Cardiac muscle cell (in vitro differentiated cells and primary cell): ENCODE measurements at regions not wholly inside any gene's neighbourhood (a gene's known extent, or its start where the extent isn't known, plus 50 kb on each side); places are given as distances from the start of the nearest gene placed in this dataset.

Source experiments
- DNase-seq, 2 donors: peaks; one replicate each; pipeline versions ENCODE4 v3.0.0 to v3.0.0-alpha.2; 2010 to 2017; ENCODE audit warnings: low read depth in 1 of 2, low spot score in 1 of 2
- H3K27ac ChIP-seq: fragments of 200-600 bp; sonication (generic); 2 replicates; pipeline ENCODE4 v1.5.1; 2016
- H3K27me3 ChIP-seq: fragments of 200-600 bp; sonication (generic); 2 replicates; pipeline ENCODE4 v1.6.0; 2016; ENCODE audit warnings: control low read depth
- H3K36me3 ChIP-seq: fragments of 200-600 bp; sonication (generic); 2 replicates; pipeline ENCODE4 v1.5.1; 2016; ENCODE audit warnings: control low read depth
- H3K4me1 ChIP-seq: fragments of 200-600 bp; sonication (generic); 2 replicates; pipeline ENCODE4 v1.8.1; 2017; ENCODE audit warnings: low read depth, mild to moderate bottlenecking, mixed run types
- H3K4me3 ChIP-seq: fragments of 200-600 bp; sonication (generic); 2 replicates; pipeline ENCODE4 v1.5.1; 2016; ENCODE audit warnings: mild to moderate bottlenecking
- H3K9me3 ChIP-seq: fragments of 200-600 bp; sonication (generic); 2 replicates; pipeline ENCODE4 v1.5.1; 2017; ENCODE audit warnings: low read depth, mild to moderate bottlenecking, control low read depth
- CTCF ChIP-seq: IDR thresholded peaks from 2 replicates; pipeline ENCODE4 v1.5.1; 2012; ENCODE audit warnings: low read depth, mild to moderate bottlenecking, low read length

DNA sequence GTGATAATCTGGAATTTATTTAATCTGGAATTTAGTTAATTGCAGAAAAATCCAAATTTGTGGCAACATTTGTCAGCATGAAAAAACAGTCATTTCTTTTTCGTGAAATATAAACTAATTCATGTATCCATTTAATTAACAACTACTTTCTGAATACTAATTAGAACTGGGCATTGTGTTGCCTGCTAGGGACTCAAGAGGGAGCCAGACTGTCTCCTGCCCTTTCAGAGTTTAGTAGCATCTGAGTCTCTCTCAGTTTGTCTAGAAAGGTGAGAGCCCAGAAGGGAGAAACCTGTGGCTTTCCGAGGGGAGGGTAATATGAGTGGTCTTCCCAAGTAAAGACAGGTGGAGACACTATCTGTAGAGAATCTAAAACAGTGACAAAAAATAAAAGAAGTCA lies 210.9 kb upstream of the HDDC2 start:
- TF ChIP-seq CTCF, result peak; percentile 28
- Histone ChIP-seq H3K27ac (no peak overlapping the region), H3K4me3 (no peak overlapping the region), H3K9me3 (no peaks in the 10 kb centered on the region), H3K27me3 (no peaks in the 10 kb centered on the region), H3K36me3 (no peaks in the 10 kb centered on the region), H3K4me1 (no peaks in the 10 kb centered on the region)
- no peak for DNase-seq

DNA sequence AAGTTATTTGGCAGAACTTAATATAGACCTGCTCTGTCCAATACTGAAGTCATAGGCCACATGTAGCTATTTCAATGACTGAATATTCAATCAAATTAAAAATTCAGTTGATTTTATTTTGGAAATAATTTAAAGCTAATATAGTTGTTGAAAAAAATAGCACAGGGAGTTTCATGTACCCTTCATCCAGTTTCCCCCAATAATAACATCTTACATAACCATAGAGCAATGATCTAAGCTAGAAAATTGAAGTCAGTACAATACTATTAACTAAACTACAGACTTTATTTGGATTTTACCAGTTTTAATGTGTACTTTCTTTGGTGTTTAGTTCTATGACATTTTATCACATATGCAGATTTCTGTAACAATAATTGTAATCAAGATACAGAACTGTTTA lies 212.2 kb upstream of the HDDC2 start:
- no peaks in the 10 kb centered on the region for H3K4me1 ChIP-seq
- H3K9me3 ChIP-seq, result no peaks in the 10 kb centered on the region
- no peak overlapping the region for H3K4me3 ChIP-seq
- H3K27ac ChIP-seq, result no peak overlapping the region
- no peaks in the 10 kb centered on the region for H3K36me3 ChIP-seq
- H3K27me3 ChIP-seq, result no peaks in the 10 kb centered on the region
- TF ChIP-seq CTCF, result no peak
- DNase-seq, result no peak

GRCh38 chr6:125516644-125517043 lies 214.9 kb upstream of the HDDC2 start:
- DNase-seq, result no peak
- Histone ChIP-seq H3K4me1 (no peaks in the 10 kb centered on the region), H3K4me3 (no peak overlapping the region), H3K27ac (no peak overlapping the region), H3K36me3 (no peaks in the 10 kb centered on the region), H3K9me3 (no peaks in the 10 kb centered on the region), H3K27me3 (no peaks in the 10 kb centered on the region)
- no peak for TF ChIP-seq CTCF

DNA sequence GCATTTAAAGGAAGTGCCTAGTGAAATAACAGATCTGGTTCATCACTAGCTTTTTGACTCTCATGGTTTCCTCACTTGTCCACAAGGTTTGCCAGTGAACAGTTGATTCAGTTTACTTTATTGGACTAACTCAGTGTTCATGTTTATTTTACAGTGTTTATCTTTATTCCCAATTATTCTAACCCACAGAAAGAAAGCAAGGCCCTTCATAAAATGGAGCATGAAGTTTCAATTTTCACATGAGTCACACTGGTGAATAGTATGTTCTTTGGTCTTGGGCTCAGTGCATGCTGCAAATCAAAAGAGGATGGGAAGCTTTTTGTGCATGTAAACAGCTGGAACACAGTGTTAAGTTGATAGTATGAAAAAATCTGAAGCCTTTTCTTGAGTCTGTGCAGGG lies 217.6 kb upstream of the HDDC2 start:
- DNase-seq, result no peak
- no peaks in the 10 kb centered on the region for H3K36me3 ChIP-seq
- peaks cover 3% of the 10 kb centered on the region for H3K4me1 ChIP-seq
- H3K9me3 ChIP-seq, result no peaks in the 10 kb centered on the region
- no peak overlapping the region for H3K27ac ChIP-seq
- TF ChIP-seq CTCF, result no peak
- no peak overlapping the region for H3K4me3 ChIP-seq
- no peaks in the 10 kb centered on the region for H3K27me3 ChIP-seq

DNA sequence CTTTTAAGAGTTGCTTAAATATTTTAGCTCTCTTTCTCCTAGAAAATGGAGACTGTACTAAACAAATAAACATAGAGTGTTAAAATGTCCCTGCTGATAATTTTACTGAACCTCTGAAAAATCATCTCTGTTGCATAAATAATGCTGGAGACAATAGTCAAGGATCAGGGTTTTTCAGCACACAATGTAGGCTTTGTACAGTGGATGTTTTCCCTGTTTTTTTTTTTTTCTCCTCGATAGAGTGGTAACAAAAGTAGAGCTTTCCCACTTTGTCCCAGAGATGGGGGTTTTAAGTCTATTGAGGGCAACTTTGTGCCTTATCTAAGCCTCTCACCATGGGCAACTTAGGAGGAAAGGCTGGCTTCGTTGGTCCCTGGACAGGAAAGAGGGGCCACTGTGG lies 222.6 kb upstream of the HDDC2 start:
- Histone ChIP-seq H3K27me3 (no peaks in the 10 kb centered on the region), H3K4me3 (no peak overlapping the region)
- TF ChIP-seq CTCF, result no peak

More for the DNA sequence above, 222.6 kb upstream of the HDDC2 start:
- Histone ChIP-seq H3K4me1 (peaks cover 28% of the 10 kb centered on the region), H3K27ac (no peak overlapping the region), H3K9me3 (no peaks in the 10 kb centered on the region), H3K36me3 (no peaks in the 10 kb centered on the region)
- DNase-seq, result no peak
